K562 (cell line): ENCODE measurements at regions not wholly inside any gene's neighbourhood (a gene's known extent, or its start where the extent isn't known, plus 50 kb on each side); places are given as distances from the start of the nearest gene placed in this dataset.

Experiments
- CTCF ChIP-seq, 3 experiments: IDR thresholded peaks in 2 of 3; conservative IDR thresholded peaks in 1 of 3; 2 replicates each; pipeline ENCODE4 v1.5.1; 2011 to 2012; ENCODE audit warnings: low read length in 3 of 3, mild to moderate bottlenecking in 3 of 3, control low read depth in 2 of 3, improper control_type of control experiment in 1 of 3, inconsistent platforms in 1 of 3, low read depth in 1 of 3, mixed read lengths in 1 of 3, moderate library complexity in 1 of 3; ENCODE audit not compliant: insufficient read depth in 2 of 3
- EP300 ChIP-seq: IDR thresholded peaks from 2 replicates; pipeline ENCODE4 v1.6.1; 2012; ENCODE audit warnings: low read length, improper control_type of control experiment
- NRF1 ChIP-seq, 2 experiments: fragments of 450-650 bp; IDR thresholded peaks in 1 of 2; conservative IDR thresholded peaks in 1 of 2; 2 replicates each; pipeline ENCODE4 v1.6.1; 2014; ENCODE audit warnings: mild to moderate bottlenecking in 2 of 2
- PATZ1 ChIP-seq: fragments of 250-450 bp; sonication (Bioruptor Pico); IDR thresholded peaks from 2 replicates; pipeline ENCODE4 v1.5.0; 2020; ENCODE audit warnings: mild to moderate bottlenecking, borderline replicate concordance
- POLR2A ChIP-seq: fragments of 450-650 bp; conservative IDR thresholded peaks from 2 replicates; pipeline ENCODE4 v1.6.1; 2016
- SMC3 ChIP-seq: conservative IDR thresholded peaks from 2 replicates; pipeline ENCODE4 v1.6.1; 2011; ENCODE audit warnings: low read depth, low read length, improper control_type of control experiment; ENCODE audit not compliant: insufficient read depth

GRCh38 chr10:25758041-25758457 is 176.0 kb upstream of the MYO3A start:
- no peak for TF ChIP-seq NRF1 (conservative IDR thresholded peaks at IDR 0.05 in 1 of 2, IDR thresholded peaks at IDR 0.05 in 1 of 2)
- TF ChIP-seq POLR2A = no peak
- no peak for TF ChIP-seq EP300
- TF ChIP-seq SMC3 = peak; percentile 63
- no peak for TF ChIP-seq PATZ1 (CRISPR knock-in tag)
- TF ChIP-seq CTCF (IDR thresholded peaks at IDR 0.05 in 2 of 3, conservative IDR thresholded peaks at IDR 0.05 in 1 of 3; ENCODE audit: insufficient read depth in 2 of 3, low read depth in 1 of 3, low read length in 3 of 3) = peak; percentile 62 to 81 (median 73)
